CD4-positive, alpha-beta T cell (primary cell): ENCODE measurements at regions not wholly inside any gene's neighbourhood (a gene's known extent, or its start where the extent isn't known, plus 50 kb on each side); places are given as distances from the start of the nearest gene placed in this dataset.

ENCODE experiments used
- ATAC-seq: fragments of 200-7000 bp; cut with Tn5 transposase; one replicate; pipeline ENCODE4 v1.10.0; 2022; ENCODE audit warnings: mild to moderate bottlenecking; ENCODE audit not compliant: poor library complexity
- CTCF ChIA-PET: fragments of 350-600 bp; sonication (Branson Sonifier 250); formaldehyde crosslinking; loops from one replicate; lab custom pipeline; 2021; ENCODE audit warnings: antibody characterized with exemption, inconsistent platforms; lab: Charles Lee
- POLR2A ChIA-PET: fragments of 350-600 bp; sonication (Branson Sonifier 250); formaldehyde crosslinking; loops from one replicate; lab custom pipeline; 2021; ENCODE audit warnings: antibody characterized with exemption, inconsistent platforms; lab: Charles Lee
- DNase-seq, 14 experiments: peaks; one replicate each; pipeline ENCODE4 v3.0.0-alpha.2; 2013 to 2020; ENCODE audit warnings: mixed read lengths in 2 of 14
- H3K27ac ChIP-seq, 2 donors: one replicate each; pipeline versions ENCODE4 v1.5.1 to v1.7.0; 2013; ENCODE audit warnings: low read length in 2 of 2, low read depth in 1 of 2, mild to moderate bottlenecking in 1 of 2
- H3K27me3 ChIP-seq, 2 experiments: 1 replicate in 1 of 2; 2 replicates in 1 of 2; pipeline versions ENCODE4 v1.6.1 to v1.7.0; 2013; ENCODE audit warnings: low read length in 2 of 2, control low read depth in 1 of 2, mild to moderate bottlenecking in 1 of 2, moderate library complexity in 1 of 2; ENCODE audit not compliant: insufficient read depth in 2 of 2, control insufficient read depth in 1 of 2
- H3K36me3 ChIP-seq: one replicate; pipeline ENCODE4 v1.6.1; 2013; ENCODE audit warnings: low read length, control low read depth; ENCODE audit not compliant: insufficient read depth
- H3K4me1 ChIP-seq: one replicate; pipeline ENCODE4 v1.6.1; 2013; ENCODE audit warnings: low read length, control low read depth; ENCODE audit not compliant: insufficient read depth
- H3K4me3 ChIP-seq: one replicate; pipeline ENCODE4 v1.5.1; 2013; ENCODE audit warnings: mild to moderate bottlenecking, low read length, moderate library complexity
- H3K9me3 ChIP-seq, 2 experiments: 1 replicate in 1 of 2; 2 replicates in 1 of 2; pipeline versions ENCODE4 v1.6.1 to v1.7.0; 2013; ENCODE audit warnings: low read length in 2 of 2, mild to moderate bottlenecking in 2 of 2, control low read depth in 1 of 2, moderate library complexity in 1 of 2; ENCODE audit not compliant: control insufficient read depth in 1 of 2, insufficient read depth in 1 of 2
- H3K27ac Mint-ChIP-seq: one replicate; pipeline ENCODE4 v1.8.0; 2020; ENCODE audit warnings: mixed read lengths
- H3K27me3 Mint-ChIP-seq: one replicate; pipeline ENCODE4 v1.8.0; 2021; ENCODE audit warnings: mixed read lengths
- H3K36me3 Mint-ChIP-seq: one replicate; pipeline ENCODE4 v1.8.0; 2021; ENCODE audit warnings: low read depth, mixed read lengths
- H3K4me1 Mint-ChIP-seq: one replicate; pipeline ENCODE4 v1.8.0; 2021; ENCODE audit warnings: low read depth, mixed read lengths
- H3K4me3 Mint-ChIP-seq: one replicate; pipeline ENCODE4 v1.8.0; 2020; ENCODE audit warnings: mild to moderate bottlenecking, mixed read lengths
- H3K9me3 Mint-ChIP-seq: one replicate; pipeline ENCODE4 v1.8.0; 2020; ENCODE audit warnings: mixed read lengths
- CTCF ChIP-seq: fragments of 200-600 bp; IDR thresholded peaks from one replicate; pipeline ENCODE4 v1.8.0; 2022; ENCODE audit warnings: antibody characterized with exemption, mild to moderate bottlenecking
- intact Hi-C, 2 experiments: fragments of 100-400 bp; cut with DNase I in 1 of 2; cut with micrococcal nuclease in 1 of 2; formaldehyde crosslinking; loops; one replicate each; pipeline versions ENCODE4 v1.15.1 to v1.9.0; 2023 to 2025; cut with DNase I, micrococcal nuclease

GRCh38 chr20:21026951-21027350 lies 79.2 kb downstream of the LINC00237 start:
- Histone ChIP-seq H3K36me3 (no peaks in the 10 kb centered on the region), H3K27me3 (peaks cover 0 to 4% of the 10 kb centered on the region in 2 experiments), H3K4me3 (no peak overlapping the region), H3K27ac (no peak overlapping the region), H3K9me3 (no peaks in the 10 kb centered on the region), H3K4me1 (no peaks in the 10 kb centered on the region)
- Mint-ChIP-seq H3K4me1 (no peaks in the 10 kb centered on the region), H3K27ac (no peak overlapping the region), H3K4me3 (no peak overlapping the region), H3K36me3 (no peaks in the 10 kb centered on the region), H3K27me3 (peaks cover 36% of the 10 kb centered on the region), H3K9me3 (no peaks in the 10 kb centered on the region)
- TF ChIP-seq CTCF, result no peak
- intact Hi-C loops, result no loop called here
- ATAC-seq, result no peak
- ChIA-PET CTCF (no interaction called here), POLR2A (no interaction called here)
- no peak for DNase-seq

GRCh38 chr20:21024420-21024819 lies 81.7 kb downstream of the LINC00237 start:
- no peaks in the 10 kb centered on the region for H3K4me1 ChIP-seq

GRCh38 chr20:21022925-21023324 lies 83.2 kb downstream of the LINC00237 start:
- no peak overlapping the region for H3K27ac Mint-ChIP-seq
- DNase-seq (no peak), ATAC-seq (no peak)
- Histone ChIP-seq H3K27me3 (peaks cover 16 to 17% of the 10 kb centered on the region in 2 experiments), H3K36me3 (no peaks in the 10 kb centered on the region), H3K27ac (no peak overlapping the region), H3K9me3 (peaks cover 0 to 7% of the 10 kb centered on the region in 2 experiments), H3K4me1 (no peaks in the 10 kb centered on the region), H3K4me3 (no peak overlapping the region)
- no peaks in the 10 kb centered on the region for H3K36me3 Mint-ChIP-seq
- H3K4me3 Mint-ChIP-seq, result no peak overlapping the region
- no peaks in the 10 kb centered on the region for H3K4me1 Mint-ChIP-seq
- ChIA-PET CTCF (no interaction called here), POLR2A (no interaction called here)
- H3K9me3 Mint-ChIP-seq, result no peaks in the 10 kb centered on the region
- TF ChIP-seq CTCF, result no peak
- intact Hi-C loops, result no loop called here
- peaks cover 51% of the 10 kb centered on the region for H3K27me3 Mint-ChIP-seq

More at GRCh38 chr20:21024420-21024819, 81.7 kb downstream of the LINC00237 start:
- peaks cover 0 to 7% of the 10 kb centered on the region in 2 experiments for H3K9me3 ChIP-seq
- Mint-ChIP-seq H3K36me3 (no peaks in the 10 kb centered on the region), H3K9me3 (no peaks in the 10 kb centered on the region), H3K4me3 (no peak overlapping the region), H3K4me1 (no peaks in the 10 kb centered on the region), H3K27ac (no peak overlapping the region), H3K27me3 (peaks cover 36% of the 10 kb centered on the region)
- ChIA-PET CTCF (no interaction called here), POLR2A (no interaction called here)
- H3K27ac ChIP-seq, result no peak overlapping the region
- H3K27me3 ChIP-seq, result peaks cover 15 to 19% of the 10 kb centered on the region in 2 experiments
- no peak for ATAC-seq
- no peak for DNase-seq
- no peaks in the 10 kb centered on the region for H3K36me3 ChIP-seq
- no peak for TF ChIP-seq CTCF
- intact Hi-C loops, result no loop called here
- H3K4me3 ChIP-seq, result no peak overlapping the region
